WTC11 (cell line): ENCODE measurements at regions not wholly inside any gene's neighbourhood (a gene's known extent, or its start where the extent isn't known, plus 50 kb on each side); places are given as distances from the start of the nearest gene placed in this dataset.

Experiments used
- ATAC-seq: fragments of 200-7000 bp; cut with Tn5 transposase; 2 replicates; pipeline ENCODE4 v1.10.0; 2021; ENCODE audit warnings: mild to moderate bottlenecking, moderate library complexity
- CTCF ChIA-PET: fragments of 300-600 bp; sonication (Branson Sonifier 250); formaldehyde crosslinking; loops from one replicate; lab custom pipeline; 2021; ENCODE audit warnings: antibody characterized with exemption; lab: Charles Lee
- POLR2A ChIA-PET: fragments of 350-600 bp; sonication (Branson Sonifier 250); formaldehyde crosslinking; loops from one replicate; lab custom pipeline; 2021; ENCODE audit warnings: antibody characterized with exemption; lab: Charles Lee
- DNase-seq: peaks from one replicate; pipeline ENCODE4 v3.0.0; 2021; ENCODE audit warnings: low spot score
- H3K27ac Mint-ChIP-seq: 2 replicates; pipeline ENCODE4 v1.8.0; 2021; ENCODE audit warnings: mixed read lengths
- H3K27me3 Mint-ChIP-seq: 2 replicates; pipeline ENCODE4 v1.8.0; 2021; ENCODE audit warnings: low read depth, mild to moderate bottlenecking, moderate library complexity, mixed read lengths
- H3K36me3 Mint-ChIP-seq: 2 replicates; pipeline ENCODE4 v1.8.0; 2021; ENCODE audit warnings: mixed read lengths
- H3K4me1 Mint-ChIP-seq: 2 replicates; pipeline ENCODE4 v1.8.0; 2022; ENCODE audit warnings: mixed read lengths
- H3K4me3 Mint-ChIP-seq: 2 replicates; pipeline ENCODE4 v1.8.0; 2021; ENCODE audit warnings: mild to moderate bottlenecking, moderate library complexity, mixed read lengths
- H3K9me3 Mint-ChIP-seq: 2 replicates; pipeline ENCODE4 v1.8.0; 2021; ENCODE audit warnings: mixed read lengths
- ATF1 ChIP-seq: sonication (generic); formaldehyde crosslinking; IDR thresholded peaks from 2 replicates; pipeline ENCODE4 v1.8.1; 2023; ENCODE audit warnings: mild to moderate bottlenecking, moderate library complexity, missing genetic modification reagents
- EMX1 ChIP-seq: fragments of 250-450 bp; sonication (Bioruptor Pico); IDR thresholded peaks from 2 replicates; pipeline ENCODE4 v1.8.0; 2021; ENCODE audit warnings: mild to moderate bottlenecking
- GABPB1 ChIP-seq: sonication (generic); formaldehyde crosslinking; IDR thresholded peaks from 2 replicates; pipeline ENCODE4 v1.8.1; 2023; ENCODE audit warnings: mild to moderate bottlenecking, missing genetic modification reagents
- HMGA2 ChIP-seq: fragments of 250-450 bp; sonication (Bioruptor Pico); IDR thresholded peaks from 2 replicates; pipeline ENCODE4 v1.4.0; 2021; ENCODE audit warnings: mild to moderate bottlenecking, moderate library complexity
- MXD4 ChIP-seq: fragments of 250-450 bp; sonication (Bioruptor Pico); IDR thresholded peaks from 2 replicates; pipeline ENCODE4 v1.8.0; 2021; ENCODE audit warnings: mild to moderate bottlenecking, moderate library complexity, borderline replicate concordance
- NR2C2 ChIP-seq: sonication (generic); formaldehyde crosslinking; IDR thresholded peaks from 2 replicates; pipeline ENCODE4 v1.8.0; 2022; ENCODE audit warnings: mild to moderate bottlenecking, missing genetic modification reagents
- PREB ChIP-seq: sonication (generic); formaldehyde crosslinking; IDR thresholded peaks from 2 replicates; pipeline ENCODE4 v1.8.1; 2022; ENCODE audit warnings: mild to moderate bottlenecking, missing genetic modification reagents, moderate library complexity, borderline replicate concordance
- PRRX2 ChIP-seq: fragments of 250-450 bp; sonication (Bioruptor Pico); IDR thresholded peaks from 2 replicates; pipeline ENCODE4 v1.8.0; 2021; ENCODE audit warnings: mild to moderate bottlenecking
- SMAD3 ChIP-seq: sonication (generic); formaldehyde crosslinking; IDR thresholded peaks from 2 replicates; pipeline ENCODE4 v1.8.0; 2022; ENCODE audit warnings: missing genetic modification reagents, mild to moderate bottlenecking, borderline replicate concordance
- SOX15 ChIP-seq: fragments of 250-450 bp; sonication (Bioruptor Pico); IDR thresholded peaks from 2 replicates; pipeline ENCODE4 v1.9.0; 2021; ENCODE audit warnings: mild to moderate bottlenecking
- TCF7 ChIP-seq: sonication (generic); formaldehyde crosslinking; IDR thresholded peaks from 2 replicates; pipeline ENCODE4 v1.8.0; 2022; ENCODE audit warnings: mild to moderate bottlenecking, low read depth, missing genetic modification reagents, moderate library complexity
- TEAD1 ChIP-seq: sonication (generic); formaldehyde crosslinking; IDR thresholded peaks from 2 replicates; pipeline ENCODE4 v1.8.0; 2022; ENCODE audit warnings: mild to moderate bottlenecking, missing genetic modification reagents
- ZNF121 ChIP-seq: sonication (generic); formaldehyde crosslinking; IDR thresholded peaks from 2 replicates; pipeline ENCODE4 v1.8.0; 2023; ENCODE audit warnings: missing genetic modification reagents
- ZNF317 ChIP-seq: sonication (generic); formaldehyde crosslinking; IDR thresholded peaks from 2 replicates; pipeline ENCODE4 v1.8.1; 2023; ENCODE audit warnings: low read depth, mild to moderate bottlenecking, moderate library complexity, missing genetic modification reagents, borderline replicate concordance
- ZNF532 ChIP-seq: fragments of 250-450 bp; sonication (Bioruptor Pico); IDR thresholded peaks from 2 replicates; pipeline ENCODE4 v1.9.0; 2021; ENCODE audit warnings: mild to moderate bottlenecking, borderline replicate concordance
- ZNF671 ChIP-seq: fragments of 250-450 bp; sonication (Bioruptor Pico); IDR thresholded peaks from 2 replicates; pipeline ENCODE4 v1.8.0; 2021; ENCODE audit warnings: mild to moderate bottlenecking
- TF ChIP-seq, protein P1 (sequence below): sonication (generic); formaldehyde crosslinking; IDR thresholded peaks from 2 replicates; pipeline ENCODE4 v1.8.0; 2023; ENCODE audit warnings: missing genetic modification reagents
- TF ChIP-seq, protein P2 (sequence below): fragments of 250-450 bp; sonication (Bioruptor Pico); conservative IDR thresholded peaks from 2 replicates; pipeline ENCODE4 v1.9.0; 2021; ENCODE audit warnings: mild to moderate bottlenecking
- TF ChIP-seq, protein P3 (sequence below): sonication (generic); formaldehyde crosslinking; IDR thresholded peaks from 2 replicates; pipeline ENCODE4 v1.8.0; 2022; ENCODE audit warnings: mild to moderate bottlenecking, missing genetic modification reagents

DNA sequence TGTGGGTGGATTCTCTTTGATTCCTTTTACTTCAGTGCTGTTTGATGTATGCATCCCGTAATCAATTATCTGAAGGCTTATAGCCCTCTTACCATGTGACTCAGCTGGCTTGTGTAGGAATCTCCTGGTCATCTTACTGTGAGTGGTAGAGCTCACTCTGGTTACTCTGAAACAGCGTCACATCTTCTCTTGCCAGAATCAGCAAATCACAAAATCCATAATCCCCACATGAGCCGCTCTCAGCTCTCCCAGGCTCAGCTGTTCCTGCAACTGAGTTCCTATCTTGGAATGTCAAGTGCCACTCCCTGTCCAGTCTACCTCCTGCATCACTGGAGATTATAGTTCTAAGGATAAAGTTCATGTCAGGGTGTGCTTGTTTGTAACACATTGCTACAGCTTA is 278.0 kb downstream of the FBXO8 start:
- Mint-ChIP-seq H3K36me3 (no peaks in the 10 kb centered on the region), H3K4me1 (no peaks in the 10 kb centered on the region), H3K4me3 (no peak overlapping the region), H3K9me3 (no peaks in the 10 kb centered on the region), H3K27me3 (peaks cover 4% of the 10 kb centered on the region; the same call in 1 of the 2 replicates), H3K27ac (no peak overlapping the region)
- DNase-seq (no peak), ATAC-seq (no peak)
- no peak for TF ChIP-seq PRRX2 (CRISPR knock-in tag)
- no peak for TF ChIP-seq TEAD1 (CRISPR knock-in tag)
- TF ChIP-seq, protein P1, sequence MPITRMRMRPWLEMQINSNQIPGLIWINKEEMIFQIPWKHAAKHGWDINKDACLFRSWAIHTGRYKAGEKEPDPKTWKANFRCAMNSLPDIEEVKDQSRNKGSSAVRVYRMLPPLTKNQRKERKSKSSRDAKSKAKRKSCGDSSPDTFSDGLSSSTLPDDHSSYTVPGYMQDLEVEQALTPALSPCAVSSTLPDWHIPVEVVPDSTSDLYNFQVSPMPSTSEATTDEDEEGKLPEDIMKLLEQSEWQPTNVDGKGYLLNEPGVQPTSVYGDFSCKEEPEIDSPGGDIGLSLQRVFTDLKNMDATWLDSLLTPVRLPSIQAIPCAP (CRISPR knock-in tag), result no peak
- no peak for TF ChIP-seq GABPB1 (CRISPR knock-in tag)
- TF ChIP-seq TCF7 (CRISPR knock-in tag), result no peak
- TF ChIP-seq ZNF532, result no peak
- TF ChIP-seq HMGA2 (CRISPR knock-in tag), result no peak
- TF ChIP-seq, protein P2, sequence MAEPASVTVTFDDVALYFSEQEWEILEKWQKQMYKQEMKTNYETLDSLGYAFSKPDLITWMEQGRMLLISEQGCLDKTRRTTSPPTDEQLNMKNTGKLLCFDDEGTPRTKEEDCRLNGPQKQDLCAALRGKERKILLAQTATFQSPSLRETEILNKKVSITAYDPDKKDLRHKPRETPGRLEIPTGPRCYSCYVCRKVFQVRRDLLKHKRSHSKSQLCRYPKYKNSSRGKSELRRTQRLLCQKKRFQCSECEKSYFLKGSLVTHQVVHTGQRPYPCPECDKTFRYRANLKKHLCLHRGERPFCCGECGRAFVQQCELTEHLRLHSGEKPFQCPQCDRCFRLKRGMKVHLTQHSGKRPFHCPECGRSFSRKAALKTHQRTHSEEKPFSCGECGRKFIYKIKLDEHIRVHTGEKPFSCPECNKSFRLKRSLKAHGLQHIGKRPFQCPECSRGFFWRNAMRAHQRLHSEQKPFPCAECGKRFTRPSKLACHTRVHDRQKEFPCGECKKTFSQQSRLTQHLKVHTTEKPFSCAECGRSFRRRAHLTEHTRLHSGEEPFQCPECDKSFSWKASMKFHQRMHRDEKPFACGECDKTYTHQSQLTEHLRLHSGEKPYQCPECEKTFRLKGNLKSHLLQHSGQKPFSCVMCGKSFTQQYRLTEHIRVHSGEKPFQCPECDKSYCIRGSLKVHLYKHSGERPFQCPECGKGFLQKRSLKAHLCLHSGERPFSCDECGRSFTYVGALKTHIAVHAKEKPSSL (CRISPR knock-in tag), result no peak
- no peak for TF ChIP-seq SOX15 (CRISPR knock-in tag)
- TF ChIP-seq EMX1 (CRISPR knock-in tag), result no peak
- no peak for TF ChIP-seq SMAD3 (CRISPR knock-in tag)
- TF ChIP-seq ZNF671 (CRISPR knock-in tag), result no peak
- TF ChIP-seq, protein P3, sequence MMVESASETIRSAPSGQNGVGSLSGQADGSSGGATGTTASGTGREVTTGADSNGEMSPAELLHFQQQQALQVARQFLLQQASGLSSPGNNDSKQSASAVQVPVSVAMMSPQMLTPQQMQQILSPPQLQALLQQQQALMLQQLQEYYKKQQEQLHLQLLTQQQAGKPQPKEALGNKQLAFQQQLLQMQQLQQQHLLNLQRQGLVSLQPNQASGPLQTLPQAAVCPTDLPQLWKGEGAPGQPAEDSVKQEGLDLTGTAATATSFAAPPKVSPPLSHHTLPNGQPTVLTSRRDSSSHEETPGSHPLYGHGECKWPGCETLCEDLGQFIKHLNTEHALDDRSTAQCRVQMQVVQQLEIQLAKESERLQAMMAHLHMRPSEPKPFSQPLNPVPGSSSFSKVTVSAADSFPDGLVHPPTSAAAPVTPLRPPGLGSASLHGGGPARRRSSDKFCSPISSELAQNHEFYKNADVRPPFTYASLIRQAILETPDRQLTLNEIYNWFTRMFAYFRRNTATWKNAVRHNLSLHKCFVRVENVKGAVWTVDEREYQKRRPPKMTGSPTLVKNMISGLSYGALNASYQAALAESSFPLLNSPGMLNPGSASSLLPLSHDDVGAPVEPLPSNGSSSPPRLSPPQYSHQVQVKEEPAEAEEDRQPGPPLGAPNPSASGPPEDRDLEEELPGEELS (CRISPR knock-in tag), result no peak
- TF ChIP-seq NR2C2 (CRISPR knock-in tag), result no peak
- TF ChIP-seq PREB (CRISPR knock-in tag), result no peak
- no peak for TF ChIP-seq ATF1 (CRISPR knock-in tag)
- no peak for TF ChIP-seq ZNF121 (CRISPR knock-in tag)
- no peak for TF ChIP-seq MXD4 (CRISPR knock-in tag)
- no peak for TF ChIP-seq ZNF317 (CRISPR knock-in tag)
- ChIA-PET CTCF (no interaction called here), POLR2A (no interaction called here)
